HT-29 (cell line): ENCODE measurements at regions not wholly inside any gene's neighbourhood (a gene's known extent, or its start where the extent isn't known, plus 50 kb on each side); places are given as distances from the start of the nearest gene placed in this dataset.
"Not testable (repeated sequence)": the region's sequence is repeated elsewhere in the genome, so short reads cannot be mapped to it uniquely, and the experiment has no call there.

Experiments used
- DNase-seq: peaks from one replicate; pipeline ENCODE4 v3.0.0-alpha.2; 2015; ENCODE audit warnings: low spot score

GRCh38 chr12:123062681-123063486, 82.4 kb downstream of the ARL6IP4 start:
- peak; percentile 60 for DNase-seq

GRCh38 chr12:123061441-123062205, 81.1 kb downstream of the ARL6IP4 start:
- no peak for DNase-seq

GRCh38 chr12:123059500-123059899, 79.0 kb downstream of the ARL6IP4 start:
- DNase-seq, result no peak

GRCh38 chr12:123058980-123059379, 78.5 kb downstream of the ARL6IP4 start:
- no peak for DNase-seq

- no peak for DNase-seq
Observed at GRCh38 chr12:123058481-123058880, 78.0 kb downstream of the ARL6IP4 start.

- DNase-seq, result no peak
Observed at GRCh38 chr12:123057513-123058265, 77.2 kb downstream of the ARL6IP4 start.

GRCh38 chr12:123056709-123057108, 76.2 kb downstream of the ARL6IP4 start:
- DNase-seq, result no peak

GRCh38 chr12:123056053-123056452, 75.6 kb downstream of the ARL6IP4 start:
- peak; percentile 36 for DNase-seq

GRCh38 chr12:123055281-123055766, 74.8 kb downstream of the ARL6IP4 start:
- no peak for DNase-seq

- DNase-seq, result no peak
Observed at GRCh38 chr12:123054371-123054770, 73.9 kb downstream of the ARL6IP4 start.

- no peak for DNase-seq
Observed at GRCh38 chr12:123051556-123051955, 71.1 kb downstream of the ARL6IP4 start.

- DNase-seq, result no peak
Observed at GRCh38 chr12:123050913-123051312, 70.4 kb downstream of the ARL6IP4 start.

- no peak for DNase-seq
Observed at GRCh38 chr12:123050331-123050831, 69.9 kb downstream of the ARL6IP4 start.

GRCh38 chr12:123049398-123050240, 69.1 kb downstream of the ARL6IP4 start:
- DNase-seq, result no peak

GRCh38 chr12:123047892-123048291, 67.4 kb downstream of the ARL6IP4 start:
- DNase-seq, result not testable (repeated sequence)

GRCh38 chr12:123047289-123047688, 66.8 kb downstream of the ARL6IP4 start:
- no peak for DNase-seq

- no peak for DNase-seq
Observed at GRCh38 chr12:123046431-123046830, 66.0 kb downstream of the ARL6IP4 start.

- no peak for DNase-seq
Observed at GRCh38 chr12:123045678-123046077, 65.2 kb downstream of the ARL6IP4 start.

- no peak for DNase-seq
Observed at GRCh38 chr12:123044351-123044750, 63.9 kb downstream of the ARL6IP4 start.

GRCh38 chr12:123043536-123044001, 63.1 kb downstream of the ARL6IP4 start:
- DNase-seq, result peak; percentile 78

GRCh38 chr12:123042833-123043232, 62.4 kb downstream of the ARL6IP4 start:
- no peak for DNase-seq
